ENCODE measurements at regions not wholly inside any gene's neighbourhood (a gene's known extent, or its start where the extent isn't known, plus 50 kb on each side); places are given as distances from the start of the nearest gene placed in this dataset.

DNA sequence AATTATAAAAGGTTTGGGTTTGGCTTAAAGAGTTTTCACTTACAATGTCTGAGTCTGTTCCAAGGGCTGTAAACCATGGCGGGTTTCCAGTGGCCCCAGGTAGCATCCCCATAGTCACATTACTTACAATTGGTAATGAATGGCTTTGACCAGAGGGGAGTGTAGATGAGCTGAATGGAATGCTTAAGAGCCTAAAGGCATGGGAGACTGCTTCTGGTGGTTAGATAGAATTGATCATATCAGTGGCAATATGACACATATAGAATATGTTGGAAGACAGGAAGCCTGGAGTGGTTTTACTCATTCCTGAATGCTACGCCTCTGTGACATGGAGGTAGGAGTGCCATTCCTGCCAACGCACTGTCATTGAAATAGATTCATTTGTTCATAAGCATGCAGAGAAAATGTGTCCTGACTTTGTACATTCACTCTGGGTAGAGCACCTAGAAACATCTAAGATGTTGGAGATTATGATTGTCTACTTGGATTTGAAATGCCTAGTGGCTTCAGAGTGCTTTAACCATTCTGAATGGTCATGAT, 183.3 kb downstream of the BLID start:
- TF ChIP-seq POLR2AphosphoS5 (IDR thresholded peaks at IDR 0.05; ENCODE audit: low read depth, low read length) (no peak), SIN3A (IDR thresholded peaks at IDR 0.05; ENCODE audit: borderline replicate concordance, insufficient read depth, low read depth, low read length) (no peak)
- TF ChIP-seq, protein P1, sequence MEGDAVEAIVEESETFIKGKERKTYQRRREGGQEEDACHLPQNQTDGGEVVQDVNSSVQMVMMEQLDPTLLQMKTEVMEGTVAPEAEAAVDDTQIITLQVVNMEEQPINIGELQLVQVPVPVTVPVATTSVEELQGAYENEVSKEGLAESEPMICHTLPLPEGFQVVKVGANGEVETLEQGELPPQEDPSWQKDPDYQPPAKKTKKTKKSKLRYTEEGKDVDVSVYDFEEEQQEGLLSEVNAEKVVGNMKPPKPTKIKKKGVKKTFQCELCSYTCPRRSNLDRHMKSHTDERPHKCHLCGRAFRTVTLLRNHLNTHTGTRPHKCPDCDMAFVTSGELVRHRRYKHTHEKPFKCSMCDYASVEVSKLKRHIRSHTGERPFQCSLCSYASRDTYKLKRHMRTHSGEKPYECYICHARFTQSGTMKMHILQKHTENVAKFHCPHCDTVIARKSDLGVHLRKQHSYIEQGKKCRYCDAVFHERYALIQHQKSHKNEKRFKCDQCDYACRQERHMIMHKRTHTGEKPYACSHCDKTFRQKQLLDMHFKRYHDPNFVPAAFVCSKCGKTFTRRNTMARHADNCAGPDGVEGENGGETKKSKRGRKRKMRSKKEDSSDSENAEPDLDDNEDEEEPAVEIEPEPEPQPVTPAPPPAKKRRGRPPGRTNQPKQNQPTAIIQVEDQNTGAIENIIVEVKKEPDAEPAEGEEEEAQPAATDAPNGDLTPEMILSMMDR (IDR thresholded peaks at IDR 0.05) = no peak

Measured in Panc1 (cell line).